ENCODE measurements at regions not wholly inside any gene's neighbourhood (a gene's known extent, or its start where the extent isn't known, plus 50 kb on each side); places are given as distances from the start of the nearest gene placed in this dataset.

GRCh38 chr6:134378426-134378825 lies 60.5 kb upstream of the SGK1 start:
- Histone ChIP-seq H3K9me3 (ENCODE audit: control insufficient read depth in 5 of 5, low read length in 5 of 5) (no peaks in the 10 kb centered on the region), H3K4me1 (ENCODE audit: control insufficient read depth in 5 of 5, insufficient read depth in 5 of 5, low read length in 5 of 5) (peaks cover 0 to 13% (median 0%) of the 10 kb centered on the region in 5 donors), H3K36me3 (ENCODE audit: control insufficient read depth in 5 of 5, insufficient read depth in 5 of 5, low read length in 5 of 5) (no peaks in the 10 kb centered on the region), H3K4me3 (ENCODE audit: low read depth in 1 of 5, low read length in 5 of 5) (no peak overlapping the region), H3K27ac (ENCODE audit: low read depth, low read length) (no peak overlapping the region), H3K9ac (ENCODE audit: low read length in 5 of 5) (no peak overlapping the region), H3K27me3 (ENCODE audit: control insufficient read depth in 5 of 5, insufficient read depth in 4 of 5, low read length in 5 of 5) (no peaks in the 10 kb centered on the region)

GRCh38 chr6:134376785-134377184 lies 58.9 kb upstream of the SGK1 start:
- H3K9ac ChIP-seq (ENCODE audit: low read length in 5 of 5), result no peak overlapping the region
- H3K4me3 ChIP-seq (ENCODE audit: low read depth in 1 of 5, low read length in 5 of 5), result no peak overlapping the region
- H3K4me1 ChIP-seq (ENCODE audit: control insufficient read depth in 5 of 5, insufficient read depth in 5 of 5, low read length in 5 of 5), result peaks cover 0 to 15% (median 4%) of the 10 kb centered on the region in 5 donors
- no peak overlapping the region for H3K27ac ChIP-seq (ENCODE audit: low read depth, low read length)
- no peaks in the 10 kb centered on the region for H3K36me3 ChIP-seq (ENCODE audit: control insufficient read depth in 5 of 5, insufficient read depth in 5 of 5, low read length in 5 of 5)
- no peaks in the 10 kb centered on the region for H3K27me3 ChIP-seq (ENCODE audit: control insufficient read depth in 5 of 5, insufficient read depth in 4 of 5, low read length in 5 of 5)
- H3K9me3 ChIP-seq (ENCODE audit: control insufficient read depth in 5 of 5, low read length in 5 of 5), result no peaks in the 10 kb centered on the region

- H3K27me3 ChIP-seq (ENCODE audit: control insufficient read depth in 5 of 5, insufficient read depth in 4 of 5, low read length in 5 of 5), result no peaks in the 10 kb centered on the region
- H3K9ac ChIP-seq (ENCODE audit: low read length in 5 of 5), result no peak overlapping the region
- H3K27ac ChIP-seq (ENCODE audit: low read depth, low read length), result no peak overlapping the region
- no peak overlapping the region for H3K4me3 ChIP-seq (ENCODE audit: low read depth in 1 of 5, low read length in 5 of 5)
- H3K4me1 ChIP-seq (ENCODE audit: control insufficient read depth in 5 of 5, insufficient read depth in 5 of 5, low read length in 5 of 5), result peaks cover 0 to 8% (median 4%) of the 10 kb centered on the region in 5 donors
- no peaks in the 10 kb centered on the region for H3K36me3 ChIP-seq (ENCODE audit: control insufficient read depth in 5 of 5, insufficient read depth in 5 of 5, low read length in 5 of 5)
- no peaks in the 10 kb centered on the region for H3K9me3 ChIP-seq (ENCODE audit: control insufficient read depth in 5 of 5, low read length in 5 of 5)
These were observed 57.3 kb upstream of the SGK1 start for GRCh38 chr6:134375220-134375580.

GRCh38 chr6:134374491-134375219 lies 56.7 kb upstream of the SGK1 start:
- Histone ChIP-seq H3K9ac (ENCODE audit: low read length in 5 of 5) (no peak overlapping the region), H3K27me3 (ENCODE audit: control insufficient read depth in 5 of 5, insufficient read depth in 4 of 5, low read length in 5 of 5) (no peaks in the 10 kb centered on the region), H3K36me3 (ENCODE audit: control insufficient read depth in 5 of 5, insufficient read depth in 5 of 5, low read length in 5 of 5) (no peaks in the 10 kb centered on the region), H3K9me3 (ENCODE audit: control insufficient read depth in 5 of 5, low read length in 5 of 5) (no peaks in the 10 kb centered on the region), H3K27ac (ENCODE audit: low read depth, low read length) (no peak overlapping the region), H3K4me1 (ENCODE audit: control insufficient read depth in 5 of 5, insufficient read depth in 5 of 5, low read length in 5 of 5) (peaks cover 0 to 8% (median 4%) of the 10 kb centered on the region in 5 donors), H3K4me3 (ENCODE audit: low read depth in 1 of 5, low read length in 5 of 5) (no peak overlapping the region)

GRCh38 chr6:134373993-134374392 lies 56.1 kb upstream of the SGK1 start:
- peaks cover 0 to 8% (median 4%) of the 10 kb centered on the region in 5 donors for H3K4me1 ChIP-seq (ENCODE audit: control insufficient read depth in 5 of 5, insufficient read depth in 5 of 5, low read length in 5 of 5)
- H3K9me3 ChIP-seq (ENCODE audit: control insufficient read depth in 5 of 5, low read length in 5 of 5), result no peaks in the 10 kb centered on the region
- H3K4me3 ChIP-seq (ENCODE audit: low read depth in 1 of 5, low read length in 5 of 5), result no peak overlapping the region
- no peaks in the 10 kb centered on the region for H3K36me3 ChIP-seq (ENCODE audit: control insufficient read depth in 5 of 5, insufficient read depth in 5 of 5, low read length in 5 of 5)
- no peak overlapping the region for H3K27ac ChIP-seq (ENCODE audit: low read depth, low read length)
- H3K27me3 ChIP-seq (ENCODE audit: control insufficient read depth in 5 of 5, insufficient read depth in 4 of 5, low read length in 5 of 5), result no peaks in the 10 kb centered on the region
- H3K9ac ChIP-seq (ENCODE audit: low read length in 5 of 5), result no peak overlapping the region

- no peak overlapping the region for H3K9ac ChIP-seq (ENCODE audit: low read length in 5 of 5)
- H3K9me3 ChIP-seq (ENCODE audit: control insufficient read depth in 5 of 5, low read length in 5 of 5), result no peaks in the 10 kb centered on the region
- no peaks in the 10 kb centered on the region for H3K36me3 ChIP-seq (ENCODE audit: control insufficient read depth in 5 of 5, insufficient read depth in 5 of 5, low read length in 5 of 5)
- peaks cover 0 to 8% (median 4%) of the 10 kb centered on the region in 5 donors for H3K4me1 ChIP-seq (ENCODE audit: control insufficient read depth in 5 of 5, insufficient read depth in 5 of 5, low read length in 5 of 5)
- H3K4me3 ChIP-seq (ENCODE audit: low read depth in 1 of 5, low read length in 5 of 5), result no peak overlapping the region
- peak overlapping the region; percentile 31 for H3K27ac ChIP-seq (ENCODE audit: low read depth, low read length)
- H3K27me3 ChIP-seq (ENCODE audit: control insufficient read depth in 5 of 5, insufficient read depth in 4 of 5, low read length in 5 of 5), result no peaks in the 10 kb centered on the region
These were observed 55.5 kb upstream of the SGK1 start for GRCh38 chr6:134373282-134373922.

- H3K27me3 ChIP-seq (ENCODE audit: control insufficient read depth in 5 of 5, insufficient read depth in 4 of 5, low read length in 5 of 5), result no peaks in the 10 kb centered on the region
- H3K4me3 ChIP-seq (ENCODE audit: low read depth in 1 of 5, low read length in 5 of 5), result peak overlapping the region in 1 of 5 donors; percentile 31
- peaks cover 0 to 8% (median 4%) of the 10 kb centered on the region in 5 donors for H3K4me1 ChIP-seq (ENCODE audit: control insufficient read depth in 5 of 5, insufficient read depth in 5 of 5, low read length in 5 of 5)
- peak overlapping the region; percentile 31 for H3K27ac ChIP-seq (ENCODE audit: low read depth, low read length)
- H3K9ac ChIP-seq (ENCODE audit: low read length in 5 of 5), result no peak overlapping the region
- no peaks in the 10 kb centered on the region for H3K36me3 ChIP-seq (ENCODE audit: control insufficient read depth in 5 of 5, insufficient read depth in 5 of 5, low read length in 5 of 5)
- no peaks in the 10 kb centered on the region for H3K9me3 ChIP-seq (ENCODE audit: control insufficient read depth in 5 of 5, low read length in 5 of 5)
These were observed 54.8 kb upstream of the SGK1 start for GRCh38 chr6:134372603-134373281.

DNA sequence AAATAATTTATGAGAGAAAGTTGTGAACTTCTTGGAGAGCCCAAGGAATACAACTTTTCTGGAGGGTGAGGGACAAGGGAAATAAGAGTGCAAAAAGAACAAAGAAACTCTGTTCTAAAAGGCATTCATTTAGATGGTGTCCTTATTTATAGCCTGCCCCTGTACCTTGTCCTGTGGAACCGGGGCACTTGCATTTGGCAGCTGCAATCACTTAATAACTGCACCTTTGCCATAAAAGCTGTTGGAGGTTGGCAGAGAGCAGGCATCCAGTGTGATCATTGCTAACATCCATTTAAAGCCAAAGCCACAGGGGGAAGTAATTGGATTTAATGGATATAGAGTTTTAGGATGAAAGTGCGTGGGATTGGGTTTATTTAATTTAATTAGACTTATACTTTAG lies 50.8 kb upstream of the SGK1 start:
- Histone ChIP-seq H3K36me3 (ENCODE audit: control insufficient read depth in 5 of 5, insufficient read depth in 5 of 5, low read length in 5 of 5) (no peaks in the 10 kb centered on the region), H3K9me3 (ENCODE audit: control insufficient read depth in 5 of 5, low read length in 5 of 5) (no peaks in the 10 kb centered on the region), H3K9ac (ENCODE audit: low read length in 5 of 5) (no peak overlapping the region), H3K27me3 (ENCODE audit: control insufficient read depth in 5 of 5, insufficient read depth in 4 of 5, low read length in 5 of 5) (no peaks in the 10 kb centered on the region), H3K4me3 (ENCODE audit: low read depth in 1 of 5, low read length in 5 of 5) (no peak overlapping the region), H3K4me1 (ENCODE audit: control insufficient read depth in 5 of 5, insufficient read depth in 5 of 5, low read length in 5 of 5) (peaks cover 0 to 6% (median 4%) of the 10 kb centered on the region in 5 donors), H3K27ac (ENCODE audit: low read depth, low read length) (no peak overlapping the region)

Data from subcutaneous abdominal adipose tissue (tissue), 5 donors.